ENCODE measurements at regions not wholly inside any gene's neighbourhood (a gene's known extent, or its start where the extent isn't known, plus 50 kb on each side); places are given as distances from the start of the nearest gene placed in this dataset.
A peak's percentile ranks its signal among the peaks of the same experiment; 100 is the strongest.

- ATAC-seq (peak; percentile 55), DNase-seq (ENCODE audit: low spot score) (no peak)
- no peak overlapping the region for H3K27ac Mint-ChIP-seq
- CTCF ChIA-PET, result interaction anchor here (0.6 to 2.7 kb wide), 2 partner anchors 12 to 29 kb away, joined by 3 to 13 read pairs; no protein-coding TSS in a partner anchor
- H3K27me3 Mint-ChIP-seq (ENCODE audit: low read depth), result peaks cover 8% of the 10 kb centered on the region
- TF ChIP-seq ZNF121 (CRISPR knock-in tag; IDR thresholded peaks at IDR 0.05), result no peak
- TF ChIP-seq, protein P1, sequence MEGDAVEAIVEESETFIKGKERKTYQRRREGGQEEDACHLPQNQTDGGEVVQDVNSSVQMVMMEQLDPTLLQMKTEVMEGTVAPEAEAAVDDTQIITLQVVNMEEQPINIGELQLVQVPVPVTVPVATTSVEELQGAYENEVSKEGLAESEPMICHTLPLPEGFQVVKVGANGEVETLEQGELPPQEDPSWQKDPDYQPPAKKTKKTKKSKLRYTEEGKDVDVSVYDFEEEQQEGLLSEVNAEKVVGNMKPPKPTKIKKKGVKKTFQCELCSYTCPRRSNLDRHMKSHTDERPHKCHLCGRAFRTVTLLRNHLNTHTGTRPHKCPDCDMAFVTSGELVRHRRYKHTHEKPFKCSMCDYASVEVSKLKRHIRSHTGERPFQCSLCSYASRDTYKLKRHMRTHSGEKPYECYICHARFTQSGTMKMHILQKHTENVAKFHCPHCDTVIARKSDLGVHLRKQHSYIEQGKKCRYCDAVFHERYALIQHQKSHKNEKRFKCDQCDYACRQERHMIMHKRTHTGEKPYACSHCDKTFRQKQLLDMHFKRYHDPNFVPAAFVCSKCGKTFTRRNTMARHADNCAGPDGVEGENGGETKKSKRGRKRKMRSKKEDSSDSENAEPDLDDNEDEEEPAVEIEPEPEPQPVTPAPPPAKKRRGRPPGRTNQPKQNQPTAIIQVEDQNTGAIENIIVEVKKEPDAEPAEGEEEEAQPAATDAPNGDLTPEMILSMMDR (IDR thresholded peaks at IDR 0.05), result 0 out of 2 replicates have a peak, but pooled peaks have one; percentile 23
- TF ChIP-seq AFF4 (CRISPR knock-in tag; IDR thresholded peaks at IDR 0.05; ENCODE audit: borderline replicate concordance), result no peak
- no peak for TF ChIP-seq NR3C1 (CRISPR knock-in tag; conservative IDR thresholded peaks at IDR 0.05; ENCODE audit: low read depth)
- peaks cover 44% of the 10 kb centered on the region for H3K36me3 Mint-ChIP-seq
- no peaks in the 10 kb centered on the region for H3K4me1 Mint-ChIP-seq
- POLR2A ChIA-PET, result no interaction called here
- H3K9me3 Mint-ChIP-seq, result peaks cover 49% of the 10 kb centered on the region
- H3K4me3 Mint-ChIP-seq, result no peak overlapping the region
Measured at GRCh38 chr14:38016497-38016896, 191.2 kb upstream of the SSTR1 start.

DNA sequence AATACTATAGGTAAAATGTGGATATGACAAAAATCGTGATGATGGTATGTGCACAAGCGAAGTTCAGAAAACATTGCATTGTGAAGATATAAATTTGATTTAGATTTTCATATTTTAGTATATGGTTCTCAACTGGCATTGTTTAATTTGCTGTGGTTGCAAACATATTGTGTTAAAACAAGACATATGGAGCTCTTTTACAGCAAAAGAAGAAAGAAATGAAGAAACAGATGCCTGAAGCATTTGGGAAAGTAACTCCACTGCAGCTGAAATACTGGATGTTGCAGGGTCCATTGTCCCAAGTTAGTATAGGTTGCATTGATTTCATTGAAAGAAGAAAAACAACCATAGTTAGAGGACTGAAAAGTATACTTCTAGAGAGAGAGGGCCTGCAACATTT, 185.8 kb upstream of the SSTR1 start:
- Mint-ChIP-seq H3K4me1 (peaks cover 6% of the 10 kb centered on the region; the same call in 1 of the 2 replicates), H3K36me3 (peaks cover 19% of the 10 kb centered on the region), H3K27me3 (ENCODE audit: low read depth) (peaks cover 25% of the 10 kb centered on the region), H3K27ac (no peak overlapping the region), H3K9me3 (peaks cover 25% of the 10 kb centered on the region), H3K4me3 (no peak overlapping the region)
- ChIA-PET POLR2A (no interaction called here), CTCF (no interaction called here)
- DNase-seq (ENCODE audit: low spot score) (no peak), ATAC-seq (no peak)
- TF ChIP-seq NR2C2 (CRISPR knock-in tag; IDR thresholded peaks at IDR 0.05), result no peak
- no peak for TF ChIP-seq SMAD3 (CRISPR knock-in tag; IDR thresholded peaks at IDR 0.05; ENCODE audit: borderline replicate concordance)
- TF ChIP-seq GTF2I (CRISPR knock-in tag; conservative IDR thresholded peaks at IDR 0.05), result no peak
- no peak for TF ChIP-seq ZNF416 (CRISPR knock-in tag; IDR thresholded peaks at IDR 0.05)
- TF ChIP-seq, protein P2, sequence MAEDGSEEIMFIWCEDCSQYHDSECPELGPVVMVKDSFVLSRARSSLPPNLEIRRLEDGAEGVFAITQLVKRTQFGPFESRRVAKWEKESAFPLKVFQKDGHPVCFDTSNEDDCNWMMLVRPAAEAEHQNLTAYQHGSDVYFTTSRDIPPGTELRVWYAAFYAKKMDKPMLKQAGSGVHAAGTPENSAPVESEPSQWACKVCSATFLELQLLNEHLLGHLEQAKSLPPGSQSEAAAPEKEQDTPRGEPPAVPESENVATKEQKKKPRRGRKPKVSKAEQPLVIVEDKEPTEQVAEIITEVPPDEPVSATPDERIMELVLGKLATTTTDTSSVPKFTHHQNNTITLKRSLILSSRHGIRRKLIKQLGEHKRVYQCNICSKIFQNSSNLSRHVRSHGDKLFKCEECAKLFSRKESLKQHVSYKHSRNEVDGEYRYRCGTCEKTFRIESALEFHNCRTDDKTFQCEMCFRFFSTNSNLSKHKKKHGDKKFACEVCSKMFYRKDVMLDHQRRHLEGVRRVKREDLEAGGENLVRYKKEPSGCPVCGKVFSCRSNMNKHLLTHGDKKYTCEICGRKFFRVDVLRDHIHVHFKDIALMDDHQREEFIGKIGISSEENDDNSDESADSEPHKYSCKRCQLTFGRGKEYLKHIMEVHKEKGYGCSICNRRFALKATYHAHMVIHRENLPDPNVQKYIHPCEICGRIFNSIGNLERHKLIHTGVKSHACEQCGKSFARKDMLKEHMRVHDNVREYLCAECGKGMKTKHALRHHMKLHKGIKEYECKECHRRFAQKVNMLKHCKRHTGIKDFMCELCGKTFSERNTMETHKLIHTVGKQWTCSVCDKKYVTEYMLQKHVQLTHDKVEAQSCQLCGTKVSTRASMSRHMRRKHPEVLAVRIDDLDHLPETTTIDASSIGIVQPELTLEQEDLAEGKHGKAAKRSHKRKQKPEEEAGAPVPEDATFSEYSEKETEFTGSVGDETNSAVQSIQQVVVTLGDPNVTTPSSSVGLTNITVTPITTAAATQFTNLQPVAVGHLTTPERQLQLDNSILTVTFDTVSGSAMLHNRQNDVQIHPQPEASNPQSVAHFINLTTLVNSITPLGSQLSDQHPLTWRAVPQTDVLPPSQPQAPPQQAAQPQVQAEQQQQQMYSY (CRISPR knock-in tag; IDR thresholded peaks at IDR 0.05), result no peak
- TF ChIP-seq ZNF532 (CRISPR knock-in tag; IDR thresholded peaks at IDR 0.05; ENCODE audit: borderline replicate concordance), result no peak

Measured in WTC11 (cell line).